GM19035 (cell line): ENCODE measurements at regions not wholly inside any gene's neighbourhood (a gene's known extent, or its start where the extent isn't known, plus 50 kb on each side); places are given as distances from the start of the nearest gene placed in this dataset.
"Not testable (repeated sequence)": the region's sequence is repeated elsewhere in the genome, so short reads cannot be mapped to it uniquely, and the experiment has no call there.

ENCODE experiments used
- ATAC-seq: cut with Tn5 transposase; IDR thresholded peaks from one replicate; pipeline ENCODE4 v1.9.1; 2021; ENCODE audit not compliant: unreplicated experiment

- ATAC-seq, result no peak
Observed at GRCh38 chr7:124643311-124643811, 122.2 kb downstream of the GPR37 start.

GRCh38 chr7:124635416-124635815 lies 130.2 kb downstream of the GPR37 start:
- ATAC-seq, result no peak

- ATAC-seq, result no peak
Observed at GRCh38 chr7:124633740-124634139, 131.9 kb downstream of the GPR37 start.

GRCh38 chr7:124630395-124630794 lies 135.2 kb downstream of the GPR37 start:
- no peak for ATAC-seq

DNA sequence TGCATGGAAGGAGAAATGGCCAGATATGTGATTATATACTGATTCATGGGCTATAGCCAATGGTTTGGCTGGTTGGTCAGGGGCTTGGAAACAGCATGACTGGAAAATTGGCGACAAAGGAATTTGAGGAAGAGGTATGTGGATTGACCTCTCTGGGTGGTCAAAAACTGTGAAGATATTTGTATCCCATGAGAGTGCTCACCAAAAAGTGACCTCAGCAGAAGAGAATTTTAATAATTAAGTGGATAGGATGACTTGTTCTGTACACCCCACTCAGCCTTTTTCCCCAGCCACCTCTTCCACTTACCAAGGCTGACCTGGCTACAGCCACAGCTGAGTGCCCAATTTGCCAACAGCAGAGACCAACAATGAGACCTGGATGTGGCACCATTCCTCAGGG lies 146.7 kb downstream of the GPR37 start:
- no peak for ATAC-seq

DNA sequence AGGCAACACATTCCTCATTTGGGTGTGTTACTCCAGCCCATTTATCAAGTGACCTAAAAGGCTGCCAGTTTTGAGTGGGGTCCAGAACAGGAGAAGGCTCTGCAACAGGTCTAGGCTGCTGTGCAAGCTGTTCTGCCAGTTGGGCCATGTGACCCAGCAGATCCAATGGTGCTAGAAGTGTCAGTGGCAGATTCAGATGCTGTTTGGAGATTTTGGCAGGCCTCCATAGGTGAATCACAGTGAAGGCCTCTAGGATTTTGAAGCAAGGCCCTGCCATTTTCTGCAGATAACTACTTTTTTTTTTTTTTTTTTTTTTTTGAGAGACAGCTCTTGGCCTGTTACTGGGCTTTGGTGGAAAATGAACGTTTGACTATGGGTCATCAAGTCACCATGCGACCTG lies 147.5 kb downstream of the GPR37 start:
- not testable (repeated sequence) for ATAC-seq

DNA sequence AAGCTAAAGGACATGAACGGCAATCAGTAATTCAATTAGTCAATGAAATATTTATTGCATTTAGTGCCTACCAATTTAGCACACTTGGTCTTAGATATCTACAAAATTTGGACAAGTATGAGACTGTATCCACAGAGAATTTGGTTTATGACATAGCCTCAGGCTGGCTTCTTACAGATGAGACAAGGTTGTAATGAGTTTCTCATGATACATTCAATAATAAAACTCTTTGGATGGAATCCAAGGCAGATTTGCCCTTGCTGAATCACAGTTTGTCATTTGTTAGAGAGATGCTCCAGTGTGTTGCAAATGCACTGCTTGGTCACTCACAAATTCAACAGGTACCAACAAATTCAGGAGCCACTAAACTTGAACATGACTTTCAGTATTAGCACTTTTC lies 162.5 kb downstream of the GPR37 start:
- no peak for ATAC-seq

DNA sequence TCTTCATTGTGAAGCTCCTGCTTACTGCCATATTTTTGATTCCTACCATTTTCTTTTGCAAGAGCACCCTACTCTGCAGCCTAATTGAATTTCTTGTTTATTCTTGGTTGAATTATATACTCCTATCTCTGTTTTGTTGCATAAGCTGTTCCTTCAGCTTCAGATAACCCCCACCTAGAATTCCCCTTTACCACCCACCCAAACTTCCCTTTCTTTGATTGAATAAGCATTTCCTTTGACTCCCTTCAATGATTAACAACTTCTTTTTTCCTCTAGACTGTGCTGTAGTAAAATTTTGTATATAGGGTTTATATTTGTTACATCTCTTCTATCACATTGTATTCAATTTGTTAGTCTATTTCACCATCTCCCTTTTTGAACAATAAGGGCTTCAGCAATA lies 168.1 kb downstream of the GPR37 start:
- no peak for ATAC-seq

GRCh38 chr7:124596881-124597280 lies 168.7 kb downstream of the GPR37 start:
- ATAC-seq, result no peak

- no peak for ATAC-seq
Observed at GRCh38 chr7:124590814-124591213, 174.8 kb downstream of the GPR37 start.

- no peak for ATAC-seq
Observed at GRCh38 chr7:124577256-124577655, 188.3 kb downstream of the GPR37 start.

- ATAC-seq, result no peak
Observed at GRCh38 chr7:124575176-124575575, 190.4 kb downstream of the GPR37 start.

- ATAC-seq, result no peak
Observed at GRCh38 chr7:124570558-124570957, 195.0 kb downstream of the GPR37 start.

GRCh38 chr7:124566583-124566982 lies 199.0 kb downstream of the GPR37 start:
- ATAC-seq, result no peak

DNA sequence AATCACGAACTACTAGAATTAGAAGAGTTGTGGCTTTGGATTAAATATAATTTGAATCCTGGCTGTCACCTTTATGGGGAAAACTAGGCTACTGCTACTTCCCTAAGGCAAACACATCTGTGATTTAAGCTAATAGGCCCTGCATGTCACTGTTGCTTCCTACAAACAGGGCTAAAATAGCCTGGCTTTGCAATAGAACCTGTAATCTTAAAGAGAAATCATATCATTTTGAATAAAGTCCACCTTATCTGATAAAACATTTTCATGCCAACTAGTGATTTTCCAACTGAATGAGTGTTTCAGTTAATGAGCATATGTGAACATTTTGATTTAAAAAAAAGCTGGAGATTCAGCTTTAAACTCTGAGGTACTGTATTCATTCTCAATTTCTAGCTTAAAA lies 208.0 kb downstream of the GPR37 start:
- no peak for ATAC-seq

DNA sequence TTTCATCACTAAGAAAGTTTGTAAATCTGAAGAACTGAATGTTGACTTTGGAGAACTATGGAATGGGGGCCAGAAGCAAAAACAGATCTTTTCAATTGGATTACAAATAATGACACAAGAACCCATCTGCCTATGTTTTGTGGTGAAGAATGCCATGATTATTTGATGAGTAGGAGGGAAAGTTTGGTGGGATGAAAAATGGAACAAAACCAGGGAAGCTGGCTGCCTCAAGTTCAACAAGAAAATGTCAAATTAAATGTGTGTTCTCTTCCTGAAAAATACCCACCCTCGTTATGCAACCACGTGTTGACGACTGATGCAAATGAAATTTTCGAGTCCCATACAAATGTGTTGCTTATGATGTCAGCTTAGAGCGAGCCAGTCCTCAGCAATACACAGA lies 208.5 kb downstream of the GPR37 start:
- ATAC-seq, result no peak

- ATAC-seq, result no peak
Observed at GRCh38 chr7:124553502-124553901, 212.1 kb downstream of the GPR37 start.

DNA sequence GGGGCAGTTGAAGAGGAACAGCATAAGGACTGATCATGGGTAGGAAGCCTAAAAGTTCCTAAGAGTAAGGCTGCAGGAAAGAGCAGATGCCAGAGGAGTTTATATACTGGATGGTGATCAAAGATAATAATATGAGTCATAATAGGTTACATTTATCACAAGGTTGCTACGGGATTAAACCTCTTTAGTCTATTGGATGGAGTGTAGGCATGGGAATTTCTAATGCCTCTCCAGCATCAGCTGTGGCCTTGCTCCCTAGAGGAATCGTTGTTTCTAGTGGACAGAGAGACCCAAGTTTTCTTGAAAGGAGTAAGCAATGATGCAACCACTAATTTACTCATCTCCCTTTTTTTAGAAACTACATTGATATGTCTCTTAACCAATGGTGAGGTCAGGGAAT lies 213.4 kb downstream of the GPR37 start:
- ATAC-seq, result no peak

DNA sequence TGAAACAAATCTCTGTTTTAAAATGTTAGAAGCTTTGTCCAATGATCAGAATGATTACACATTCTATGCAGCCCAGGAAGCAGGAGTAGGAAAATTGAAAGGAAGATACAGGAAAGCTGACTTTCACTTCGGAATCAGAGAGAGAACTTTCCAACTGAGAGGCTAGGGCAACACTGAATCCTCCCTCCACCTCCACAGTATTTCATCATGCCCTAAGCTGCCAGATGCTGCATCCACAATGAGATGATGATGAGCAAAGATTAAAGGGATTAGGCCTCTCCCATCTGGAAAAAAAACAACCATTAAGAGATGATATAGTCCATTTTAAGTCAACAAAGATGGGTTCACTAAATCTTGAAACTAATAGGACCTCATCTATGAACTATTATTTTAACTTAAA lies 215.6 kb downstream of the GPR37 start:
- ATAC-seq, result no peak

GRCh38 chr7:124542476-124542875 lies 223.1 kb downstream of the GPR37 start:
- ATAC-seq, result no peak

DNA sequence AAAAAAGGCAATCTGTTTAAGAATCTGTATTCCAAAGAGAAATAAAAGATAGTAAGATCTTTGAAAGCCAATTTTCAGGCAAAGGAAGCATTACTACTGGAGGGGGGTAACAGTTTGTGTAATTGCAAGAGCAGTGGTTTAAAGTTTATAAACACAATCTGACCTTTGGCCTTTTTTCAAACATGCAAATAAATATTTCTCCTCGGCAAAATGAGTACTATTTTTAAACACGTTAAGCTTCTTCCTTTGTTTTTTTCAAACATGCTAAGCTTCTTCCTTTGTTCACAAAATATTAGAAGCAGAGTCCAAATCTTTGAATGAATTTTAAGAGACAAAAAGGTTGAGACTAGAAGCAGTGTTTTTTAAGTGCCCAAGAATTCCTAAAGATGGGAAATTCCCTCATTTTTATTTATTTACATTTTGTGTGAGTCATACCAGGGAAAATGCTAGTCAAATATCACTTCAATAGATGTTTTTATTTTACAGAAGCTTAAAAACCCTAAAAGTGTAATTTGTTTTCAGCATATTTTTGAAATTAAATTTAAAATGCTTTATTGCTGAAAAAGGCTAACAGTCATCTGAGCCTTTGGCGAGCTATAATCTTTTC lies 229.3 kb downstream of the GPR37 start:
- no peak for ATAC-seq

DNA sequence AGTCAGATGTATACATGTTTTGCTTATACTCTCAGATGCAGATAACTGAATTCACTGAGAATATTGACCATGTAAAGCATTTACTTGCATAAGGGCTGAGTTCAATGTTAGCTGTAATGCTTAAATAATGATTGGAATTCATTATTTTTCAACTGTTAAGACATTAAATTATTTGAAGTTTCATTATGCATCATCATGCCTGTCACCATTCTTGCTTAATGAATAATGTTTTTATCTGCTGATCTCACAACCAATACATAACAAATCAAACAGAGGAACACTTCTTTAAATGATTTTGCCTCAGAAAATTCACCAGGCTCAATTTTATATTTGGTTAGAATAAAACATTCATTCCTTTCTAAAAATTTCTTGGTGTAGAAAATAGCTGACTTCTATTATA lies 233.4 kb downstream of the GPR37 start:
- ATAC-seq, result no peak

DNA sequence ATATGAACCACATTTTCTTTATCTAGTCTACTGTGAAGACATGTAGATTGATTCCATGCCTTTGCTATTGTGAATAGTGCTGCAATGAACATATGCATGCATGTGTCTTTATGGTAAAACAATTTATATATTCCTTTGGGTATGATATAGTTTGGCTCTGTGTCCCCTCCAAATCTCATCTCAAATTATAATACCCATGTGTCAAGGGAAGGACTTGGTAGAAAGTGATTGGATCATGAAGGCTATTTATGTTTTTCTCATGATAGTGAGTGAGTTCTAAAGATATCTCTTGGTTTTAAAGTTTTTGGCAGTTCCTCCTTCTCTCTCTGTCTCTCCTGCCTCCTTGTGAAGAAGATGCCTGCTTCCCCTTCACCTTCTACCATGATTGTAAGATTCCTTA lies 248.7 kb downstream of the GPR37 start:
- ATAC-seq, result no peak
